ENCODE measurements at regions not wholly inside any gene's neighbourhood (a gene's known extent, or its start where the extent isn't known, plus 50 kb on each side); places are given as distances from the start of the nearest gene placed in this dataset.

- H3K27ac ChIP-seq (ENCODE audit: low read length) = no peak overlapping the region
- no peak overlapping the region for H3K4me3 ChIP-seq (ENCODE audit: low read length)
- no peaks in the 10 kb centered on the region for H3K4me1 ChIP-seq (ENCODE audit: insufficient read depth, low read length)
- H3K27me3 ChIP-seq (ENCODE audit: insufficient read depth, low read length) = no peaks in the 10 kb centered on the region
- no peaks in the 10 kb centered on the region for H3K36me3 ChIP-seq (ENCODE audit: insufficient read depth, low read depth, low read length)
- no peak overlapping the region for H3K9ac ChIP-seq (ENCODE audit: low read depth, low read length)
- no peaks in the 10 kb centered on the region for H3K9me3 ChIP-seq (ENCODE audit: insufficient read depth, low read depth, low read length)
Observed at GRCh38 chr15:97703400-97703799, 257.1 kb upstream of the ARRDC4 start.

DNA sequence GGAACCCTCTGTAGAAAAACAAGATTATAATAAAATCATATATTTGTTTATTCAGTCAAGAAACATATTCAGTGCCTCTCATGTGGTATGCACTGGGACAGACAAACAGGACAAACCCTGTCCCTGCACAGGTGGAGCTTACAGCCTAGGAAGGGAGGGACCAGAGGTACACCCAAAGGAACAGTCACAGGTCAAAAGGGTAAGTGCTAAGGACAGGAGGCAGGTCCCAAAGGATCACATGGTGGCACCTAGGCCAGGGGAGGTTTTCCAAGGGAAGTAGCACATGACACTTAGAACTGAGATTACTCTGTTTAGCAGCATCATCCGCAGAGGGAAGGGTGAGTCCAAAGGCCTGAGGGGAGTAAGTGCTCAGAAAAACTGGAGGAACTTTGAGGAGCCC is 254.4 kb upstream of the ARRDC4 start:
- no peak overlapping the region for H3K27ac ChIP-seq (ENCODE audit: low read length)
- H3K9ac ChIP-seq (ENCODE audit: low read depth, low read length) = no peak overlapping the region
- no peak overlapping the region for H3K4me3 ChIP-seq (ENCODE audit: low read length)
- no peaks in the 10 kb centered on the region for H3K36me3 ChIP-seq (ENCODE audit: insufficient read depth, low read depth, low read length)
- no peaks in the 10 kb centered on the region for H3K27me3 ChIP-seq (ENCODE audit: insufficient read depth, low read length)
- H3K9me3 ChIP-seq (ENCODE audit: insufficient read depth, low read depth, low read length) = no peaks in the 10 kb centered on the region
- no peaks in the 10 kb centered on the region for H3K4me1 ChIP-seq (ENCODE audit: insufficient read depth, low read length)

DNA sequence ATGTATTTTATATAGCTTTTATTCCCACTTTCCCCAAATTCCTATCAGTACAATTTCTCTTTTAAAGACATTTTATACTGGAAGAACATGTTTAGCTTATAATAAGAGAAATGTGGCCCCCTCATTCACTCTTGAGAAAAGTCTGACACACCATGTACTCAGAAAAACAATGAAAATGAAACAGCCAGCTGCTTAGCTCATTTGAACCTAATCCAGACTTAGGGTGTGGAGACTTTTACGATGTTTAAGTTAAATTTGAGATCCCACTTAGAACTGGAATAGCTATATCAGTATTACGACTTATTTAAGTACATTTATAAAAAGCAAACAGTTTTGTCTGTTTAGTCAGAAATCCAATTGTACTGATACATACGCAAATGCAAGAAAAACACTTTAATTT is 252.3 kb upstream of the ARRDC4 start:
- no peaks in the 10 kb centered on the region for H3K9me3 ChIP-seq (ENCODE audit: insufficient read depth, low read depth, low read length)
- H3K27me3 ChIP-seq (ENCODE audit: insufficient read depth, low read length) = no peaks in the 10 kb centered on the region
- no peak overlapping the region for H3K9ac ChIP-seq (ENCODE audit: low read depth, low read length)
- no peak overlapping the region for H3K4me3 ChIP-seq (ENCODE audit: low read length)
- no peak overlapping the region for H3K27ac ChIP-seq (ENCODE audit: low read length)
- H3K4me1 ChIP-seq (ENCODE audit: insufficient read depth, low read length) = no peaks in the 10 kb centered on the region
- no peaks in the 10 kb centered on the region for H3K36me3 ChIP-seq (ENCODE audit: insufficient read depth, low read depth, low read length)

GRCh38 chr15:97712530-97712929 is 248.0 kb upstream of the ARRDC4 start:
- Histone ChIP-seq H3K9me3 (ENCODE audit: insufficient read depth, low read depth, low read length) (no peaks in the 10 kb centered on the region), H3K36me3 (ENCODE audit: insufficient read depth, low read depth, low read length) (no peaks in the 10 kb centered on the region), H3K9ac (ENCODE audit: low read depth, low read length) (no peak overlapping the region), H3K27ac (ENCODE audit: low read length) (no peak overlapping the region), H3K4me1 (ENCODE audit: insufficient read depth, low read length) (no peaks in the 10 kb centered on the region), H3K27me3 (ENCODE audit: insufficient read depth, low read length) (no peaks in the 10 kb centered on the region), H3K4me3 (ENCODE audit: low read length) (no peak overlapping the region)

DNA sequence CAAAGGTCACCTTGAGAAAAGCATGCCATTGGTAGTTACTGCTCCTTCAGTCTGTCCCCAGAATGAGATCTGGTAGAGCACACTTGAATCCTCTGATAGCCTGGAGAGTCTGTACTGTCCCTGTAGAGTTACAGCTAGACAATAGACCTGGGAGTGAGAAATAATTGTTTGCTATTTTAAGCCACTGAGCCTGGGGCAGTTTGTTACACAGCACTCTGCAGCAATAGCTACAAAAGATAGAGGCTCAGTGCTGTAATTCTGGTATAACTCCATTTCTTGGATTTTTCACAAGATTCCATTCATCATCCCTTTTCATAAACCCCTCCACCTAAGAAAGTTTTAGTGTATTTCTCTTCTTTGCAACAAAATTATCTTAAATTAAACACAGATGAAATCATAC is 242.7 kb upstream of the ARRDC4 start:
- Histone ChIP-seq H3K27ac (ENCODE audit: low read length) (no peak overlapping the region), H3K9ac (ENCODE audit: low read depth, low read length) (no peak overlapping the region), H3K27me3 (ENCODE audit: insufficient read depth, low read length) (no peaks in the 10 kb centered on the region), H3K9me3 (ENCODE audit: insufficient read depth, low read depth, low read length) (peaks cover 15% of the 10 kb centered on the region), H3K4me1 (ENCODE audit: insufficient read depth, low read length) (no peaks in the 10 kb centered on the region), H3K4me3 (ENCODE audit: low read length) (no peak overlapping the region), H3K36me3 (ENCODE audit: insufficient read depth, low read depth, low read length) (no peaks in the 10 kb centered on the region)

- H3K36me3 ChIP-seq (ENCODE audit: insufficient read depth, low read depth, low read length) = no peaks in the 10 kb centered on the region
- no peaks in the 10 kb centered on the region for H3K4me1 ChIP-seq (ENCODE audit: insufficient read depth, low read length)
- no peaks in the 10 kb centered on the region for H3K27me3 ChIP-seq (ENCODE audit: insufficient read depth, low read length)
- H3K9ac ChIP-seq (ENCODE audit: low read depth, low read length) = no peak overlapping the region
- no peak overlapping the region for H3K27ac ChIP-seq (ENCODE audit: low read length)
- peaks cover 17% of the 10 kb centered on the region for H3K9me3 ChIP-seq (ENCODE audit: insufficient read depth, low read depth, low read length)
- H3K4me3 ChIP-seq (ENCODE audit: low read length) = no peak overlapping the region
Observed at GRCh38 chr15:97718509-97718908, 242.0 kb upstream of the ARRDC4 start.

GRCh38 chr15:97728791-97729190 is 231.7 kb upstream of the ARRDC4 start:
- no peaks in the 10 kb centered on the region for H3K9me3 ChIP-seq (ENCODE audit: insufficient read depth, low read depth, low read length)

DNA sequence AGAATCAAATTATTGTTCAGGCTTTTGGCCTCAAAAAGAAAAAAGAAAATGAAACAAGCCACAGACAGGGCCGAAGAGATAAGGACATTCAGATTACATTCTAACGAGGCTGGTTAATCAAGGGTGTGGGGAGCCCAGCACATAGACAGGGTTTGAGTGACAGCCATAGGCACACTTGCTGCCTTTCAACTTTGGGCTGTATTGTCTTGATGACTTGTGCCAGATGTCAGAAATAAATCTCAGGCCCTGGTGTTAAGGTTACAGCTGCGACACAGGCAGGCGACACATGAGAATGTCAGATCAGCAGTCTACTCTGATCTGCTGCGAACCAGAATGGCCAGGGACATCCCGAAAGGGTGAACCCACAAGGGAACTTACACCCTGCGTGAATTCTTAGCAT is 231.2 kb upstream of the ARRDC4 start:
- Histone ChIP-seq H3K4me3 (ENCODE audit: low read length) (no peak overlapping the region), H3K27me3 (ENCODE audit: insufficient read depth, low read length) (no peaks in the 10 kb centered on the region; the same call in 1 of the 2 replicates), H3K4me1 (ENCODE audit: insufficient read depth, low read length) (no peaks in the 10 kb centered on the region), H3K9ac (ENCODE audit: low read depth, low read length) (no peak overlapping the region), H3K27ac (ENCODE audit: low read length) (no peak overlapping the region), H3K36me3 (ENCODE audit: insufficient read depth, low read depth, low read length) (no peaks in the 10 kb centered on the region), H3K9me3 (ENCODE audit: insufficient read depth, low read depth, low read length) (no peaks in the 10 kb centered on the region)

More at GRCh38 chr15:97728791-97729190, 231.7 kb upstream of the ARRDC4 start:
- Histone ChIP-seq H3K27me3 (ENCODE audit: insufficient read depth, low read length) (no peaks in the 10 kb centered on the region; the same call in 1 of the 2 replicates), H3K27ac (ENCODE audit: low read length) (no peak overlapping the region), H3K9ac (ENCODE audit: low read depth, low read length) (no peak overlapping the region), H3K4me3 (ENCODE audit: low read length) (no peak overlapping the region), H3K36me3 (ENCODE audit: insufficient read depth, low read depth, low read length) (no peaks in the 10 kb centered on the region), H3K4me1 (ENCODE audit: insufficient read depth, low read length) (no peaks in the 10 kb centered on the region)

- no peak overlapping the region for H3K27ac ChIP-seq (ENCODE audit: low read length)
- no peaks in the 10 kb centered on the region for H3K4me1 ChIP-seq (ENCODE audit: insufficient read depth, low read length)
- H3K4me3 ChIP-seq (ENCODE audit: low read length) = no peak overlapping the region
- H3K9ac ChIP-seq (ENCODE audit: low read depth, low read length) = no peak overlapping the region
- no peaks in the 10 kb centered on the region for H3K9me3 ChIP-seq (ENCODE audit: insufficient read depth, low read depth, low read length)
- H3K36me3 ChIP-seq (ENCODE audit: insufficient read depth, low read depth, low read length) = no peaks in the 10 kb centered on the region
- no peaks in the 10 kb centered on the region; the same call in 1 of the 2 replicates for H3K27me3 ChIP-seq (ENCODE audit: insufficient read depth, low read length)
Observed at GRCh38 chr15:97730315-97730714, 230.2 kb upstream of the ARRDC4 start.

DNA sequence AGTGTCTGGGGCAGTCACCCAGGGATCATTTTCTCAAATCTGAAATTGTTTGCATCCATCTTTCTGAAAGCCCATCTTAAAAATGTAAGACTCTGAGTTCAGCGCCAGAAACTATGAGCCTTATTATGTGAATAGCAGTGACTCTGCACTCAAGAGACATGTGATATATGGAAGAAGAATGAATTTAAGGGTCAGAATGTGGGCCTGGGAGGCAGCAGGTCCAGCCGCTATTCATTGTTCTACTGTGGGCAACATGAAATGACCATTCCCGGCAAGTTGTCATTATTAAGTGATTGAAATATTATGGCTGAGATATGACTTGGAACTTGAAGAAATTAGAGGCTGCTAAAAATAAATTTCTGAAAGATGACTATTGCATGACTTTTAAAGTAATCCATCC is 228.6 kb upstream of the ARRDC4 start:
- H3K36me3 ChIP-seq (ENCODE audit: insufficient read depth, low read depth, low read length) = no peaks in the 10 kb centered on the region
- H3K4me3 ChIP-seq (ENCODE audit: low read length) = no peak overlapping the region
- H3K9ac ChIP-seq (ENCODE audit: low read depth, low read length) = no peak overlapping the region
- H3K9me3 ChIP-seq (ENCODE audit: insufficient read depth, low read depth, low read length) = no peaks in the 10 kb centered on the region
- H3K4me1 ChIP-seq (ENCODE audit: insufficient read depth, low read length) = no peaks in the 10 kb centered on the region
- no peaks in the 10 kb centered on the region; the same call in 1 of the 2 replicates for H3K27me3 ChIP-seq (ENCODE audit: insufficient read depth, low read length)
- no peak overlapping the region for H3K27ac ChIP-seq (ENCODE audit: low read length)

GRCh38 chr15:97733373-97733772 is 227.1 kb upstream of the ARRDC4 start:
- Histone ChIP-seq H3K4me3 (ENCODE audit: low read length) (no peak overlapping the region), H3K36me3 (ENCODE audit: insufficient read depth, low read depth, low read length) (no peaks in the 10 kb centered on the region), H3K9me3 (ENCODE audit: insufficient read depth, low read depth, low read length) (no peaks in the 10 kb centered on the region), H3K27ac (ENCODE audit: low read length) (no peak overlapping the region), H3K4me1 (ENCODE audit: insufficient read depth, low read length) (no peaks in the 10 kb centered on the region), H3K9ac (ENCODE audit: low read depth, low read length) (no peak overlapping the region), H3K27me3 (ENCODE audit: insufficient read depth, low read length) (no peaks in the 10 kb centered on the region; the same call in 1 of the 2 replicates)

- Histone ChIP-seq H3K27ac (ENCODE audit: low read length) (no peak overlapping the region), H3K27me3 (ENCODE audit: insufficient read depth, low read length) (no peaks in the 10 kb centered on the region; the same call in 1 of the 2 replicates), H3K9me3 (ENCODE audit: insufficient read depth, low read depth, low read length) (no peaks in the 10 kb centered on the region), H3K36me3 (ENCODE audit: insufficient read depth, low read depth, low read length) (no peaks in the 10 kb centered on the region), H3K4me3 (ENCODE audit: low read length) (no peak overlapping the region), H3K9ac (ENCODE audit: low read depth, low read length) (no peak overlapping the region), H3K4me1 (ENCODE audit: insufficient read depth, low read length) (no peaks in the 10 kb centered on the region)
Observed at GRCh38 chr15:97736748-97737147, 223.8 kb upstream of the ARRDC4 start.

All from iPS-20b (cell line).